ENCODE measurements at regions not wholly inside any gene's neighbourhood (a gene's known extent, or its start where the extent isn't known, plus 50 kb on each side); places are given as distances from the start of the nearest gene placed in this dataset.

- no peak for DNase-seq
Observed at GRCh38 chr2:8527031-8527430, 154.8 kb upstream of the ID2 start.

GRCh38 chr2:8527676-8528075, 154.2 kb upstream of the ID2 start:
- no peak for DNase-seq

GRCh38 chr2:8528863-8529262, 153.0 kb upstream of the ID2 start:
- DNase-seq, result no peak

DNA sequence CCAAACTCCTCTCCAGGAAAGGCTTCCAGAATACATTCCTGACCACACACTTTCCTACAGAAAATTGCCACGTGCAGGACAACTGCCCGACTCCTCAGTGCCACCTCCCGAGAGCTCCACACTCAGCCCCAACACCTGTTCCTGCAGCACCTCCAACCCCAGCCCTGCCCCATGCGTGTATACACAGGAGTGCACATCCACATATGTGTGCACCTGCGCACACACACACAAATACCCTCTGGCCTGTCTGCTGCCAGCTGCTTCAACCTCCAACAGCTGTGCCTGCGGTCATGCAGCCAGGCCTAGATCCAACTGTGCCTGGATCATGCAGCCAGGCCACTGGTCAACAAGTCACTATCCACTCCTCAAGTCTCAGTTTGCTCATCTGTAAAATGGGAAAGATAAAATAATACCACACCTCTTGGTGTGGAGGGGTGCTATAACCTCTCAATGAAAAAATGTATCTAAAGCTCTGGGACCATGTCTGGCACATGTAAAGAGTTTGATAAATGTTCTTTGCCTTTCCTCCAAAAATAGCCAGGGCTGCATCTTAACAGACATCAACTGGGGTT, 152.1 kb upstream of the ID2 start:
- no peak for DNase-seq

DNA sequence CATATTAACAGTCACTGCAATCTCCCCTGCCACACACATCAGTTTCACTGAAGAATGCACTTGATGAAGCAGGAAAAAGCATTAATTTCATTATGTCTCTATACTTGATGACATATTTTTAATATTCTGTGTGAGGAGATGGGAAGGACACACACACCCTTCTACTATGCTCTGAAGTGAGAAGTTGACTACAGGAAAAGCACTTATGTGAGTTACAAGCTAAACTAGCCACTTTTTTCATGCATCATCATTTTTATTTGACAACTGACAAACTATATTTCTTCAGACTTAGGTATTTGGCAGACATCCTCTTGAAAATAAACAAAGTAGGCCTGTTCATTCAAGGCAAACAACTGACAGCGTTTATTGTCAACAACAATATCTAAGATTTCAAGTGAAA, 150.4 kb upstream of the ID2 start:
- no peak for DNase-seq

- no peak for DNase-seq
Observed at GRCh38 chr2:8532438-8532837, 149.4 kb upstream of the ID2 start.

DNA sequence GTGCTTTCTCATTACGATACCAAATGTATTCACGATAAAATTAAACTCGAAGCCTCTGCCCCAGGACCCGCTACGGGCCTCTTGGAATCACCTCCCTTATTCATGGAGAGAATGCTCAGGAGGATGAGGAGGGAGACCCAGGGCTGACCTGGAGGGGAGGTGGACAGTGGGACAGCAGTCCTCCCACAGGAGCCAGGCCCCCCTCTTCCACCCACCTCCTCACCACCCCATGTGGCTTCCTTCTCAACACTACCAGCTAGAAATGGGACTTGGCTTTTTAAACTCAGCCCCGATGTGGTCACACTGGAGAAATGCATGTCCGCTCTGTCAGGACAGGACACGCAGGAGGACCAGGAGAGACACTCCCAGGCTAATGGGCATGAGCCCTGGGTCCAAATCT, 147.9 kb upstream of the ID2 start:
- DNase-seq, result no peak

DNA sequence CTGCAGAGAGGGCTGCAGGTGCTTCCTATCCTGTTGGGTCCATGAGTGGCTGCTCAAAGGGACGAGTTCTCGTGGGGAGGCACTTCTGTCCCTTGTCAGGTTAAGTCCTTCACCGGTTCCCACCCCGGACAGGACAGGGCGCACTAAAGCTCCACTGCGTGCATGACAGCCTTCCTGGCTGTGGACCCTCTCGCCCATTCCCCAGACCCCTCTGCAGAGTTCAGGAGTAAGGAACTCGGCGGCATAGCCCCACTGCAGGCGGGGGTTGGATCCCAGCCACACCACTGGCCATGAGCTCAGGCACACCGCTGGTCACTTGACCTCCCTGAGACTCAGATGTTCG, 147.5 kb upstream of the ID2 start:
- DNase-seq, result no peak

DNA sequence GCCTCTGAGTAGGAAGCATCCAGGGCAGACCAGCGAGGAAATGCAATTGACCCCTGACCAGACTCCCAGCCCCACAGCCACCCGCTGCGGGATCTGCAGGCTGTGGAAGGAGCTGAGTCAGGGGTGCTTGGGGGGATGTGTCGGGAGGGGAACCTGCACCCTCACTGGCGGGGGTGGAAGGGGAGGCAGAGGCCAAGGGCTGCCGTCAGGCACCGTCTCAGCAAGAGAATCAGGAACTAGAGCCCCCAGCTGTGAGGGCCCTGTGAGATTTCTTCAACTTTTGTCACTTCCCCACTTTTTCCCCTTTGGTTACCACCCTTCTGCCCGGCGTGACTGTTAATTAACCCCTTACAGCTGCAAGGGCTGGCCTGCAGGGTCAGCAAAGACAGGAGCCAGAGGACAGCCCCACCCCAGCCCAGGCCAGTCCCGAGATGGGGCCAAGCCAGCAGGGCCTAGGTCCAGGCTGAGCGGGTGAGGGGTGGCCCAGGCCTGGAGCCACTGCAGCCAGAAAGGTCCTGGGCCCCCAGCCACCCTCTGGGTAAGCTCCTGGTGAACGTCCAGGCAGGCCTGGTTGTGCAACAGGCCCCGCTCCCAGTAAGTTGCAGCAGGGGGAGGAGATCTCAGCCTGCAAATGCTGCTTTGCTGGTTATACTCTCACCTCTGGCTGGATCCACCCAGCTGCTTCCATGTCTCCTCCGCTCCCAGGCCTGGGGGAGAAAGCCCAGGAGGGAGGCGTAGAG, 147.0 kb upstream of the ID2 start:
- DNase-seq, result no peak

- DNase-seq, result no peak
Observed at GRCh38 chr2:8535469-8535795, 146.4 kb upstream of the ID2 start.

DNA sequence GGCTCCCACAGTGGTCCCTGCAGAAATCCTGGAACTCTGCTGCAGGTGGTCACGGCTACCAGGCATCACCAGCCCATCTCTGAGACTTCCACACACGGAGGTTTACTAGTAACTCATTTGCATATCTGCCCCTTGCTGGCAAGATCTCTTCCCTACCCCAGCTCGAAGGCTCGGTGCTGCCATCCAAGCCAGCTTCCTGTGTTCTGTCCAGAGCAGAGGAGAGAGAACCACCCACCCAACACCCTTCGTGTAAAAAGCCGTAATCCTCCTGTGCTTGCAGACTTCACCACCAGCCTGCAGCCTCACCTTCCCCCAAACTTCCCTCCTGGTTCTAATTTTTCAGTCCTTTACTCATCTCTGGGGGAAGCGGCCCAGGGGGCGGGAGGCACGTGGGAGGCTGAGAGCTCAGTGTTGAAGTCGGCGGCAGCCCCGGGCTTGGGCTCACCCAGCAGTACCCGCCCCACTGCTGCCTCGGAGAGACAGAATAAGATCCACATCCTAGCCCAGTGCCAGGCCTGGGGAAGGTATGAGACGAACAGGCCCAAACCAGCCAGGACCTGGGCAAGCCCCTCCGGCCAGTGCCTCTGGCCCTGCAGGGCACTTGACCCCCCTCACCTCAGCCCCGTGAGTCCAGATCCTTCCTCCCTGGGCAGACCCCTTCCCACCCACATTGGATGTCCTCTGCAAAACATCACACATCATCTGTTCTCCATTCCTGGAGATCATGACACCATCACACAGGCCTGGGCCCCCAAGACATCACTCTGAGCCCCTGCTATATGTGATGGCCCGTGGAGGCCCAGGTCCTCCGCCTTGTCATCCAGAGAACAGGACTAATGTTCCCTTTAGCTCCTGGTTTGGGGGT, 145.8 kb upstream of the ID2 start:
- no peak for DNase-seq

DNA sequence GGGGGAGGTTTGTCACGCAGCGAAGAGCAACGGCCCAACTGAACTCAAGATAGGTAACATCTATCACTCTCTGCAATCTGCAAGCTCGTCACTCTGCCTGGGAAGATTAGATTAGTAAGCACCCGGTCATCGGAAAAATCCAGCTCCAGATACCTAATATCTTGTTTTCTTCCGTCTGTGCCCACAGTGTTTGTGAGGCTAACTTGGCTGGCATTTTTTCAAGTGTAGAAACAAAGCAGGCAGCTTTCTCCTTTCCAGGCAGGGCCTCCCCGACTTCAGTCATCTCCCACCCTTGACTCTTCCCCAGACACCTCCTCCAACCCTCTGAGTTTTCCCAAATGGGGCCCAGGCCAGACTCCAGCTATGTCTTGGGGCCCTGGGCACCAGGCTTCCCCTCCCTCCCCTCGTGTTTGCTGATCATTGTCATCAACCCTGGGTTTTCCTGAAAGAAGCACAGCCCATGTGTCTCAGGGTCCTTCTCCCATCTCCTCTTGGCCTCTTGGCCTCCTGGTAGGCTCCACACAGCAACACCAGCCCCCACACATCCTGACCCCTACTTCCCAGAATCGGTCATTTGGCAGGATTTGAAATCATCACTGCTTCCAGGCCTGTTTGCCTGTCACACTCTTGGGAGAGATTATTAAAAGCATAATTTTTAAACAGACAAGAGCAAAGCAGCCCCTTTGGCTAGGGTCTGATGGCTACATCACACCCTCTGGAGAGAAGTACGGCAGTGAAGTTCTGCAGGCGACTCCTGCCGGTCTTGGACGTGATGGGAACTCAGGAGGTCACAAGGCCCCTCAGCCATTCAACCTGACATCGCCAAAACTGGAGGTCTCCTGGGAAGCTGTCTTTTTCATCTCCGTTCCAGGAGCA, 144.9 kb upstream of the ID2 start:
- no peak for DNase-seq

DNA sequence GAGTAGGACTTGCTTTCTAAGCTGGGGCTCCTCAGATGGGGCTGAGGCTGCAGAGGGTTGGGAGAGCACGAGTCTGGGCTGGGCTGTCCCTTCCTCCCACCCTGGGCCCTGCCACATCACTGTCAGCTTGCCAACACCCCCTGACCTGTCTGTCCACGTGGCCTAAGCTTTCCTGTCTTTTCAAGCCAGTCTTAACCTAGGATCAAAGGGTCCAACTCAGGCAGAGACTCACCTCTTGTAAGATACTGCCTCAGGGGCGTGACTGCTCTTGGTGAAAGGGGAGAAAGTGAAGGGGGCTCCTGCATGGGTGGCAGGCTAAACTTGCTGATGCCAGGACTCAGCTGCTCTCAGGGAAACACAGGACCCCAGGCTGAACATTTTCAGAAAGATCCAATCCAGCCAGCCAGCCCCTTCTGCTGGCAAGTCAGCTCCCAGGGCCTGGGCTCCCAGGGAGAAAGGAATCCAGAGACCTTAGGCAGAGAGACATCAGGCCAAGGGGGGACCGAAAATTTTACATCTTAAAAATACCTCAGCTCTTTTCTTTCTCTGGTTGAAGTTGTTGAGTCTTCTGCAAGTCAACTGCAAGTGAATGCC, 144.2 kb upstream of the ID2 start:
- no peak for DNase-seq

DNA sequence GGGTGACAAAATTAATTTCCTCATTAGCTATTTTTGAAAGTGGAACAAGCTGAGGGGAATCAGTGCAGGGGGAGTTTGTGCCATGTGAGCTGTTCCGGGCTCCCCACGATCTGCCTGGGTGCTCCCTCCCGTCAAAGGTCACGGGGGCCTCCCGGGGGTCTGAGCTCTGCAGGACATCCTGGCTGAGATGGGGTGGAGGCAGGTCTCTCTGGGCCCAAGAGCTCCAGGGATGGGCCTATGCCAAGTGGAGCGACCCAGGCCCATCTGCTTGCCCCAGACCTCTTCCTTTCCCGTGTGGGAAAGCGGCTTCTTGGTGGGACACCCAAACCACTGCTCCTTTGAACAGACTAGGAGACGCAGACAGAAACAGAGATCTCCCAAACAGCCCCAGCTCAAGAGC, 143.3 kb upstream of the ID2 start:
- no peak for DNase-seq

DNA sequence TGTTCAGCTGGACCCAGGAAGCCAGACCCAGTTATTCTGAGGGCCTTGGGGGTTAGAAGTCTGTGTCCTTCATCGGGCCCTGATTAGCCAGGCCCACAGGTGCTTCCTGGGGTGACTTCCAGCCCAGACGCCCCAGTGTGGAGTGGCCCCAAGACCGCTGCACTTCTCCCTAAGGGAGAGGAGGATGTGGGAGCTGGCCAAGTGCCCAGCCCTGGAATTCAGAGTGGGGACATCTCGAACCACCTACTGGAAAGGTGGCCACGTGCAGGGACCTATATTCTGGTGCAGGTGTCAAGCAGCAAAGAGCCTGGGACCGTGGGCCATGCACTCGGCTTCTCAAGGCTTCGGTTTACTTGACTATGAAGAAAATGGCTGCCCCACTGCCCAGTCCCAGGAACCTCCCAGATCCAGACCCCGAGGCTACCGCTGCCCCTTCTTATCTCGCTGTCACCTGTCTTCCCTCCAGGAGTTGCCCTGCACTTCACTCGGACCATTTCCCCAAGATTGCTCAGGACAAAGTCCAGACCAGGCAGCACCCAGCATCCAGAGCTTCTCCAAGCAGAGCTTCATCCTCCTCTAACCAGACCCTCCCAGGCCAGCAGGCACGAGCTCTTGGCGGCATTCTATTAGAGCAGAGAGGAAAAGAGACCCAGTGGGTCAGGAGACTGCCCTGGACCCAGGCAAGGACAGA, 142.8 kb upstream of the ID2 start:
- DNase-seq, result no peak

DNA sequence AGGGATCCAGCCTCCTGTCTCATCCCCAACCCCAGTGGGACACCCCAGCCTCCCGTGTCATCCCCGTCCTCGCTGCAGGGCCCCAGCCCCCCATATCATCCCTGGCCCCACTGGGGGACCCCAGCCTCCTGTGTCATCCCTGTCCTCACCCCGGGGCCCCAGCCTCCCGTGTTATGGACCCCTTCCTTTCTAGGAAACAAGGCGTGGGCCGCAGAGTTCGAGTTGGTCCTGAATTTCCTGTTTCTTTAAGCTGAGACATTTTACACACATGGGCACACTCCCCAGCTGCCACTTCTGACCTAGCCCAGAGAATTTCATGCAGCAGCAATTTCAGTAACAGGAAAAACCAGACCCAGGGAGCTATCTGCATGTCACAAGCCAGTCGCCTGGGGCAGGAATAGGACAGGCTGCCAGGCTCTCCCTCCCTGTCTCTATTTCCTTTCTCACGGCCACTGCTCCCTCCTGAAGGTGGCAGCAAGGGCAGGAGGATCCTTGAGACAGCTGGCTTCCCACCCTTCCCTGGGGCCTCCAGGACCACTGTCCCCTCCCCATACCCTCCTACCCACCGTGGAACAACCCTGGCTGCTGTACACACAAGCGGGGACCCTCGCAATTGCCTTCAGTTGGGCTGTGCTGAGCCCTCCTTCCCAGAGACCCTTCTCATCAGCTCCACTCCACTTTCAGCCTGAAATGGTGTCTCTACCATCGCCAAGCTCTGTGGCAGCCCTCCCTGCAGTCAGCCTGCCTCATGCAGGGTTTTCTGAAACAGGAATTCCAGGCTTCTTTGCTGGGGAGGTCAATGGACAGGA, 141.9 kb upstream of the ID2 start:
- DNase-seq, result no peak

DNA sequence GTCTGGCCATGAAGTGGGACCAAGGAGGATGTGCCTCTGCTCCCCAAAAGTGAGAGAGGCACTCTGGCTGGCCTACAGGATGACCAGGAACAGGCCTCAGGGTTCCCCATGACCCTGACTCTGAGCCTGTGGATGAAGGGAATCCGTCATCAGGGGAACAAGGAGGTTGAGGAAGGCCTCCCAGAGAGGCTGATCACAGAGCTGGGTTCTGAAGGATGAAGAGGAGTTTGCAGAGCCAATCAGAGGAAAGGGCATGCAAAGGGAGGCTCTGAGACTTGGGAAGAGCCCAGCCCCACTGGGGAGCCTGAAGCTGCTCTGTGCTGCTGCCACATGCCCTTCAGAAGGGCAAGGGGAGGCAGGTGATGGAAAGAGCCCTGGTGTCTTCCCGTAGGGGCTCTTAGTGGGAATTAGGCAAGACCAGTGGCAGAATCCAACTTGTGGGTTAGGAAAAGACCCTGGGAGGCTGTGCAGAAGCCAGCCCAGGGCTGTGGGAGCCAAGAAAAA, 141.3 kb upstream of the ID2 start:
- no peak for DNase-seq

DNA sequence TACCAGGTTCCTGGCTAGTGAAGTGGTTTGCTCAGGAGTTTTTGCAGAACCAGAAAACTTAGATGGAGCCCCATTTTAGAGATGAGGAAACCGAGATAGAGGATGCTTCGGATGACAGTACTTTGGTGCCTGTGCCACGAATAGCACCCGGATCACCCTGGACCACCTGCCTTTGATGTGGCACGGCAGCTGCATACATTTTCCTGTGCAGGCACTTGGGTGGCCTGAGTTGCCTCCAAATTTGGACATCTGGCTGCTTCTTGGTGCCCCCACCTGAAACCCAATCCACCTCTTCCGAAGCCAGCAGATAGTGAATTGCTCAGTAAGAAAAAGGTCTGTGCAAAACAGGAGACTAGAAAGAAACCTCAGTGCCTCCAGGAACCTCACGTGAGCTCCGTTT, 140.6 kb upstream of the ID2 start:
- DNase-seq, result no peak

GRCh38 chr2:8541636-8542035, 140.2 kb upstream of the ID2 start:
- no peak for DNase-seq

DNA sequence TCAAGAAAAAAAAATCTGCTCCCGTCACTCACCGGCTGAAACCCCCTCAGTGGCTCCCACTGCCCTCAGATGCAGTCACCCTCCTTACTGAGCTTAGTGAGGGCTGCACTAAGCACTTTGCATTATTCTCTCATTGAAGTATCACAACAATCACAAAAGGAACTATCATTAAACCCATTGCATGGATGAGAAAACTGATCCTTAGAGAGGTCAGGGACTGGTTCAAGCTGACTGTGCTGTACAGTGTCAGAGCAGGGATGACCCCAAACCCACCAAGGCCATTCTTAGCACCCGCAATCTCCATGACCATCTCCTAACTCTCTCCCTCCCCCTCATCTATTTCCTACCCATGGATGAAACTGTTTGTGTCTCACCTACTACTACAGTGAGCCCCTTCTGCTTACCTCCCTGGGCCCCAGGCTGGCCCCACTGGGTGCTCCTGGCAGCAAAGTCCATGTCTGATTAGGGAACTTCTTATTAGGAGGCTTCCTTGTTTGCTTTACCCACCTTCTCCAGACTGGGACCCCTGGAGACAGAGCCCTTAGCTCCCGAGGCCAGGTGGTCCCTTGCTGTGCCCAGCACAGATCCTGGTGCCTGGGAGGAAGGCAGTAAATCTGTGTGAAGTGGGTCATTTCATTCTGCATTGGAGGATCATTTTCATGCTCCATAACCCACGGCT, 139.3 kb upstream of the ID2 start:
- DNase-seq, result no peak

DNA sequence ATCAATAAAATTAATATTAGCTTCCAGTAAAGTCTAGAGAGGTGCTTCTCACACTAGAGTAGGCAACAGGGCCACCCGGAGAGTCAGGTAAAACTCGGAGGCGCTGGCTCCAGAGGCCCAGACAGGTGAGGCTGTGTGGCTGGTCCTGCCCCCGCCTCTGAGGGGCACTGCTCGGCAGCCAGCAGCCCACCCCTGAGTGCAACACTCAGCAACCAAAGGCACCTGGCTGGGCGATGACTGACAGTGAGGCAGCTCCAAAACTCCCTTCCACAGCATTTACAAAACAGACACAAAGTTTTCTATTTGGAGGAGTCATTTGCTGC, 138.8 kb upstream of the ID2 start:
- DNase-seq, result no peak
